AG09319 (cell line): ENCODE measurements at regions not wholly inside any gene's neighbourhood (a gene's known extent, or its start where the extent isn't known, plus 50 kb on each side); places are given as distances from the start of the nearest gene placed in this dataset.

ENCODE experiments used
- DNase-seq: peaks from one replicate; pipeline ENCODE4 v3.0.0-alpha.2; 2010; ENCODE audit warnings: low read depth; ENCODE audit errors: extremely low read depth
- CTCF ChIP-seq: IDR thresholded peaks from 2 replicates; pipeline ENCODE4 v1.5.1; 2011; ENCODE audit warnings: low read depth, mild to moderate bottlenecking, inconsistent platforms, low read length, moderate library complexity

- DNase-seq, result no peak
- TF ChIP-seq CTCF, result no peak
Observed at GRCh38 chr14:100387450-100387849, 64.3 kb downstream of the SLC25A47 start.

GRCh38 chr14:100388103-100389054 lies 65.2 kb downstream of the SLC25A47 start:
- no peak for TF ChIP-seq CTCF
- no peak for DNase-seq

GRCh38 chr14:100389497-100390104 lies 66.5 kb downstream of the SLC25A47 start:
- DNase-seq, result no peak
- TF ChIP-seq CTCF, result no peak

- DNase-seq, result no peak
- no peak for TF ChIP-seq CTCF
Observed at GRCh38 chr14:100391173-100391572, 68.0 kb downstream of the SLC25A47 start.

- DNase-seq, result peak; percentile 52
- no peak for TF ChIP-seq CTCF
Observed at GRCh38 chr14:100391724-100392123, 68.6 kb downstream of the SLC25A47 start.

- no peak for DNase-seq
Observed at GRCh38 chr14:100392356-100392755, 69.2 kb downstream of the SLC25A47 start.

More at GRCh38 chr14:100392356-100392755, 69.2 kb downstream of the SLC25A47 start:
- no peak for TF ChIP-seq CTCF
